Liver (tissue), 8 donors: ENCODE measurements at regions not wholly inside any gene's neighbourhood (a gene's known extent, or its start where the extent isn't known, plus 50 kb on each side); places are given as distances from the start of the nearest gene placed in this dataset.

Experiments
- DNase-seq: peaks from one replicate; pipeline ENCODE4 v3.0.0-alpha.2; 2017; ENCODE audit warnings: low spot score
- H3K27ac ChIP-seq, 2 donors: one replicate each; pipeline ENCODE4 v1.7.0; 2013; ENCODE audit warnings: inconsistent platforms in 2 of 2, low read length in 2 of 2, control low read depth in 1 of 2, low read depth in 1 of 2, mild to moderate bottlenecking in 1 of 2
- H3K27me3 ChIP-seq, 4 donors: one replicate each; pipeline versions ENCODE4 v1.6.1 to v1.7.0; 2013; ENCODE audit warnings: low read length in 3 of 4, inconsistent platforms in 1 of 4, mild to moderate bottlenecking in 1 of 4, moderate library complexity in 1 of 4; ENCODE audit not compliant: control insufficient read depth in 4 of 4, insufficient read depth in 4 of 4
- H3K36me3 ChIP-seq, 4 donors: one replicate each; pipeline versions ENCODE4 v1.6.1 to v1.7.0; 2013; ENCODE audit warnings: low read length in 3 of 4, mild to moderate bottlenecking in 3 of 4, low read depth in 1 of 4, moderate library complexity in 1 of 4; ENCODE audit not compliant: control insufficient read depth in 4 of 4, insufficient read depth in 3 of 4
- H3K4me1 ChIP-seq, 4 donors: one replicate each; pipeline versions ENCODE4 v1.6.1 to v1.7.0; 2013; ENCODE audit warnings: low read length in 3 of 4, mild to moderate bottlenecking in 3 of 4, moderate library complexity in 1 of 4; ENCODE audit not compliant: control insufficient read depth in 4 of 4, insufficient read depth in 4 of 4
- H3K4me3 ChIP-seq, 3 donors: one replicate each; pipeline versions ENCODE4 v1.6.1 to v1.7.0; 2013; ENCODE audit warnings: low read length in 3 of 3, control low read depth in 1 of 3, low read depth in 1 of 3, mild to moderate bottlenecking in 1 of 3
- H3K9ac ChIP-seq, 2 donors: one replicate each; pipeline ENCODE4 v1.7.0; 2013; ENCODE audit warnings: low read length in 2 of 2, mild to moderate bottlenecking in 2 of 2, moderate library complexity in 2 of 2, control low read depth in 1 of 2, low read depth in 1 of 2
- H3K9me3 ChIP-seq, 4 donors: one replicate each; pipeline versions ENCODE4 v1.6.1 to v1.7.0; 2013; ENCODE audit warnings: low read length in 3 of 4; ENCODE audit not compliant: control insufficient read depth in 4 of 4
- ATF3 ChIP-seq: IDR thresholded peaks from 2 replicates; pipeline ENCODE4 v1.6.1; 2016; ENCODE audit warnings: antibody characterized with exemption
- CTCF ChIP-seq: fragments of 150-350 bp; IDR thresholded peaks from 2 replicates; pipeline ENCODE4 v1.5.1; 2017; ENCODE audit warnings: improper control_type of control experiment, low read depth, low read length; ENCODE audit not compliant: missing input control
- EGR1 ChIP-seq, 2 donors: IDR thresholded peaks; 2 replicates each; pipeline ENCODE4 v1.6.1; 2016 to 2018; ENCODE audit warnings: antibody characterized with exemption in 2 of 2, low read depth in 2 of 2
- FOXA1 ChIP-seq: IDR thresholded peaks from 2 replicates; pipeline ENCODE4 v1.6.1; 2016; ENCODE audit warnings: antibody characterized with exemption
- FOXA2 ChIP-seq: IDR thresholded peaks from 2 replicates; pipeline ENCODE4 v1.6.1; 2016; ENCODE audit warnings: antibody characterized with exemption
- GABPA ChIP-seq, 2 donors: IDR thresholded peaks in 1 of 2; conservative IDR thresholded peaks in 1 of 2; 2 replicates each; pipeline ENCODE4 v1.6.1; 2016; ENCODE audit warnings: antibody characterized with exemption in 2 of 2, mild to moderate bottlenecking in 1 of 2, moderate library complexity in 1 of 2
- HNF4A ChIP-seq, 2 donors: conservative IDR thresholded peaks; 2 replicates each; pipeline ENCODE4 v1.6.1; 2016; ENCODE audit warnings: antibody characterized with exemption in 2 of 2, mild to moderate bottlenecking in 2 of 2
- HNF4G ChIP-seq: IDR thresholded peaks from 2 replicates; pipeline ENCODE4 v1.6.1; 2016; ENCODE audit warnings: antibody characterized with exemption
- MAX ChIP-seq: IDR thresholded peaks from 2 replicates; pipeline ENCODE4 v1.6.1; 2016; ENCODE audit warnings: antibody characterized with exemption
- NR2F2 ChIP-seq: IDR thresholded peaks from 2 replicates; pipeline ENCODE4 v1.6.1; 2016; ENCODE audit warnings: antibody characterized with exemption
- RAD21 ChIP-seq, 2 donors: IDR thresholded peaks; 2 replicates each; pipeline ENCODE4 v1.6.1; 2016; ENCODE audit warnings: antibody characterized with exemption in 2 of 2, mild to moderate bottlenecking in 2 of 2
- REST ChIP-seq: IDR thresholded peaks from 2 replicates; pipeline ENCODE4 v1.6.1; 2016; ENCODE audit warnings: antibody characterized with exemption, mild to moderate bottlenecking
- RXRA ChIP-seq, 2 donors: IDR thresholded peaks; 2 replicates each; pipeline ENCODE4 v1.6.1; 2017 to 2018; ENCODE audit warnings: antibody characterized with exemption in 2 of 2, mild to moderate bottlenecking in 1 of 2
- SP1 ChIP-seq: IDR thresholded peaks from 2 replicates; pipeline ENCODE4 v1.6.1; 2018; ENCODE audit warnings: antibody characterized with exemption, mild to moderate bottlenecking
- YY1 ChIP-seq: IDR thresholded peaks from 2 replicates; pipeline ENCODE4 v1.6.1; 2016; ENCODE audit warnings: antibody characterized with exemption, mild to moderate bottlenecking
- ZBTB33 ChIP-seq: IDR thresholded peaks from 2 replicates; pipeline ENCODE4 v1.6.1; 2016; ENCODE audit warnings: antibody characterized with exemption
- WGBS: extraction: QIAGEN DNeasy Blood & Tissue Kit; methylation state at CpG from one replicate; pipeline ENCODE4 v1.1.7; 2013; 5-methylcytosine and 5-hydroxymethylcytosine counted together
- donor health status: healthy.
- donor health status: healthy.
- donor health status: healthy.
- donor health status: healthy.
- donor health status: healthy.

- no peak for DNase-seq
- TF ChIP-seq ATF3 (no peak), RAD21 (IDR thresholded peaks at IDR 0.05) (peak; percentile 98 to 99), FOXA2 (peak; percentile 87), EGR1 (IDR thresholded peaks at IDR 0.05; ENCODE audit: low read depth in 2 of 2) (no peak), HNF4A (conservative IDR thresholded peaks at IDR 0.05) (peak; percentile 17 to 35), CTCF (peak; percentile 96), REST (no peak), RXRA (IDR thresholded peaks at IDR 0.05) (peak in 1 of 2 donors; percentile 50), GABPA (IDR thresholded peaks at IDR 0.05 in 1 of 2, conservative IDR thresholded peaks at IDR 0.05 in 1 of 2) (no peak), YY1 (no peak), HNF4G (no peak), MAX (no peak), ZBTB33 (no peak), NR2F2 (no peak), SP1 (no peak), FOXA1 (peak; percentile 74)
- no peaks in the 10 kb centered on the region for H3K36me3 ChIP-seq
- H3K4me3 ChIP-seq = no peak overlapping the region
- H3K4me1 ChIP-seq = peaks cover 0 to 11% (median 6%) of the 10 kb centered on the region in 4 donors
- H3K9me3 ChIP-seq = no peaks in the 10 kb centered on the region
- H3K9ac ChIP-seq = peak overlapping the region in 1 of 2 donors; percentile 42
- no peak overlapping the region for H3K27ac ChIP-seq
- 43% methylated on average over 7 of the region's 7 CpGs for WGBS
- H3K27me3 ChIP-seq = no peaks in the 10 kb centered on the region
Measured at GRCh38 chr12:46983959-46984841, 95.2 kb upstream of the PCED1B start.
